Gastrocnemius medialis (tissue), 4 donors: ENCODE measurements at regions not wholly inside any gene's neighbourhood (a gene's known extent, or its start where the extent isn't known, plus 50 kb on each side); places are given as distances from the start of the nearest gene placed in this dataset.
"Not testable (repeated sequence)": the region's sequence is repeated elsewhere in the genome, so short reads cannot be mapped to it uniquely, and the experiment has no call there.

Source experiments
- CTCF ChIP-seq, 5 experiments: fragments of 450-650 bp in 3 of 5; fragments of 200-600 bp in 2 of 5; sonication (generic) in 2 of 5; IDR thresholded peaks in 4 of 5; conservative IDR thresholded peaks in 1 of 5; 1 replicate in 4 of 5; 2 replicates in 1 of 5; pipeline ENCODE4 v1.5.1; 2016 to 2019; ENCODE audit warnings: antibody characterized with exemption in 5 of 5, mild to moderate bottlenecking in 3 of 5, moderate library complexity in 3 of 5
- POLR2A ChIP-seq, 2 donors: fragments of 450-650 bp; IDR thresholded peaks; one replicate each; pipeline ENCODE4 v1.6.1; 2017; ENCODE audit warnings: antibody characterized with exemption in 2 of 2, mild to moderate bottlenecking in 2 of 2, moderate library complexity in 2 of 2

- not testable (repeated sequence) for TF ChIP-seq POLR2A (IDR thresholded peaks at IDR 0.05); CTCF (IDR thresholded peaks at IDR 0.05 in 4 of 5, conservative IDR thresholded peaks at IDR 0.05 in 1 of 5)
These were observed 185.9 kb upstream of the IRF2BP2 start for GRCh38 chr1:234795711-234796437.
